ENCODE measurements at regions not wholly inside any gene's neighbourhood (a gene's known extent, or its start where the extent isn't known, plus 50 kb on each side); places are given as distances from the start of the nearest gene placed in this dataset.
A peak's percentile ranks its signal among the peaks of the same experiment; 100 is the strongest.
"Not testable (repeated sequence)": the region's sequence is repeated elsewhere in the genome, so short reads cannot be mapped to it uniquely, and the experiment has no call there.

DNA sequence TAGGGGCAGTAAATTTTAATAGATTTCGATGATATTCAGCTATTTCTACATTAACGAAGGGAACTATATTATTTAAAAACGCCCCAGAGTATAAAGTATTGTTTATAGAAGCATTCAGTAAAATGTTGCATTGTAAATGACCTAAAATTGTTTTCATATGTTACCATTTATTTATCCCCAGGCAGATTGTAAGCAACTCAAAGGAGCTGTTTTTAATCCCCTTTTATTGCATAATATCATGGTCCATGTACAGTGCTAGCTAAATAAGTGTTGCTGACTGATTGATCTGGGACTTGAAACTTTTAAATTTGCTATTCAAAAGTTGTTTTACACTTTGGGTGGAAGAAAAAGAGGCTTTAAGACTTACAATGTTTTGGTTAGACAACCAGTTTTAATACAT is 199.0 kb upstream of the SLC38A2 start:
- no peak for DNase-seq (ENCODE audit: low read depth)

DNA sequence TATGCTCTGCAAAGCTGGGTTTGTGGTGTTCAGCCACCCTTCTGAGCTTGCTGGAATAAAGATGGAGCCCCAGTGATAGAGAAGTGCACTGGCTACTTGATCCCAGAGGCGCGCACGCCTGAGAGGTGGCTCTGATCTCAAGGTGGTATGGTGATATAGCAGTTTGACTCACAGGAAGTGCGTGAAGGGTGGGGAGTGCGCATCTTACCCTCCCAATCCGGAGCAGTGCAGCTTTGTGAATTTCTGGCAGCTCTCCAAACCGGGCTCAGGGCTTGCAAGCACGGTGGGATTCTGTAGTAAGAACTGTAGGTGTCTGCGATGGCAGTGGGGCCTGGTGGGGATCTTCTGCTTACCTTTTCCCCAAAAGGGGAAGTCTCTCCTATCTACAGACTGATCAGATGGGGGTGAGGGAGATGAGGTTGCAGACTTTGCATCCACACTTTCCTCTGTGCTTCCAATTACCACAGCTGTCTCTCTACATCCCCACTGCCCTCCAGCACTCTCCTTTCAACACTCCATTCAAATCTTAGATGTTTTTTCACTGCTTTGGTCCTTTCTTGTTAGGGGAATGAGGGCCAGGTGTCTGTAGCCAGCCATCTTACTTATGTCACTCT is 197.4 kb upstream of the SLC38A2 start:
- DNase-seq (ENCODE audit: low read depth): no peak

DNA sequence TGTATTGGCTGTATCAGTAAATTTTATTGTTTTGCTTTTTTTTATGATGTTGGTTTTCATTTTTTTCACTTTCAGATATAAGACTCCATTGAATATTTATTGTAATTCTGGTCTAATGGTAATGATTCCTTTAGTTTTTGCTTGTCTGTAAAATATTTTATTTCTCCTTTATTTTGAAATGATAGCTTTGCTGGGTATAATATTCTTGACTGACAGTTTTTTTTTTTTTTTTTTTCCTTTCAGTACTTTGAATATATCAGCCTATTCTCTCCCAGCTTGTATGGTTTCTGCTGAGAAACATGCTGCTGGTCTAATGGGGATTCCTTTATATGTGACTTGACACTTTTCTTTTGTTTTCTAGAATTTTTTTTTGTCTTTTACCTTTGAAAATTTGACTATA is 195.1 kb upstream of the SLC38A2 start:
- DNase-seq (ENCODE audit: low read depth): no peak

DNA sequence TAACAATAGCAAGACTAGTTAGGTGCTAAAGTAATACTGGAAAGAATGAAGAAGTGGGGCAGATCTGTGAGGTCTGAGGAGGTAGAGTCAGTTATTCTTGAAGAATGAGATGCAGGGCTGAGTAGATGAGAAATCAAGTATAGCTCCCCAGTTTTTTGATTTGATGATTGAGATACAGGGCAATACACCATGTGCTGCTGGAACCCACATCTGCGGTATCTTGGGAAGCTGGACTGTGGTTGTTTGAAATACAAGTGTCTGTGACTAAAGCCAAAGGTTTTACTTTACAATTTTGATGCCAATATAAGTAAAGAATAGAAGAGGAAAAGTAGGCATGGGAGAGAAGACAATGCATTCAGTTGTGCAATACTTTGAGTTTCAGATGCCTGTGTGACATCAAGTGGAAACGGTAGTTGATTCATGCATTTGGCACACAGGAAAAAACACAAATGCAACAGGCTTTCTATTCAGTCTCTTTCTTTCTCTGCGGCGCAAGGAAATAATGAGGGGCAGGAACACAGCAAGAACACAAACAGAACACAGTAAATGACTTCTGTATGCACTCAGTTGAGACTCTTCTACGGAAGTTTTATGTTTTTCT is 190.2 kb upstream of the SLC38A2 start:
- DNase-seq (ENCODE audit: low read depth): peak; percentile 64

DNA sequence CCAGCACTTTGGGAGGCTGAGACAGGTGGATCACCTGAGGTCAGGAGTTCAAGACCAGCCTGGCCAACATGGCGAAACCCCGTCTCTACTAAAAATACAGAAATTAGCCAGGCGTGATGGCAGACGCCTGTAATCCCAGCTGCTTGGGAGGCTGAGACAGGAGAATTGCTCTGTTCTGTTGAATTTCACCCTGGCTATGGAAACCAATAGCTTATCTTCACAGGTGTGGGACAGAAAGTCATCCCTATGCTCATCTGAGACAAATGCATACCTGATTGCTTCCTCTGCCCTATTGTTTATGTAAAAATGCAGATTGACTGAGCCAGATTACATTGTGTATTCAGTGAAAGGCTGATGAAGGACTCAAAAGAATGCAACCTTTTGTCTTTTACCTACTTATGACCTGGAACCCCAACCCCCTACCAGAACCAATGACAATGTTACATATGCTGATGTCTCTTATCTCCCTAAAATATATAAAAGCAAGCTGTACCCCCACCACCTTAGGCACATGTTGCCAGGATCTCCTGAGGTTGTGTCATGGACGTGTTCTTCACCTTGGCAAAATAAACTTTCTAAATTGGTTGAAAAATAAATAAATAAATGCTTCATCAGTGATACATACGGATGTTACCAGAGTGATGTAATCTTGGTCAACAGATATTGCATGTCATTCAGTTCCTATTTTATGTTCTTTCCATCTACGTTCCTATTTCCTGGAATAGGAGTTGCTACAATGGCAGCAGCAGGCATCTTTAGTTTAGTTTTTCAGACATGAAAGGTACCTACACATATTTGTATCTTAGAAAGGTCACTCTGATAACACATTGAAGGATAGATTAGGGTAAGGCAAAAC is 189.4 kb upstream of the SLC38A2 start:
- not testable (repeated sequence) for DNase-seq (ENCODE audit: low read depth)

DNA sequence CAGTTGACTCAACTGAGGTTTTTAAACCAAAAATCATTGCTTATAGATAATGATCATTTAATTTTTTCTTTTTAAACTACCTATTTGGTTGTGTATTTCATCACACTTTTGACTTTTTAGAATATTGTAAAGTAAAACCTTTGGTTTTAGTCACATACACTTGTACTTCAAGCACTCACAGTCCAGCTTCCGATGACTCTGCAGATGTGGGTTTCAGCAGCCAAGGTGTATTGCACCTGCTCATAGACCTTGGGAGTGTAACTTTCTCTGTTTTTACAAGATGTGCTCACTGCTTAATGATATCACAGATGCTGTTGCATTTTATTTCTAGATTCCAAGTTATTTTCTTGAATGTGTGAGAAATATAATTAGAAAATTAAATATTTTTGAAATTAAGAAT is 188.3 kb upstream of the SLC38A2 start:
- no peak for DNase-seq (ENCODE audit: low read depth)

DNA sequence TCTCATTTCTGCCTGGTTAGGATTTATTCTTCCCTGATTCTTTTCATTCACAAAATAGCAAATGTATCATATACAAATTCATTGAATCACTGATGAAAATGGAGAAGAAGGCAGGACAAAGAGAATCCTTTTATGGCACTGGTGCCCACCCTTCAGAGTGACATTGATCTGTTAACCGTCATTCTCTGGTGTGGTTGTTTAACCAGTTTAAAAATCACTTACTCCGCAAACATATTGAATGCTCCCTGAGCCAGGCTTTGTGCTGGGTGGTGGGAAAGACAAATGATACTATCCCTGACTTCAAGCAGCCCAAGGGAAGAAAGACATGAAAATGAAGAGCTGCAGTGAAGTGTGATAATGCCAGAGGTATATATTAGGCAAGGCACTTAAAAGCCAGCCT is 187.5 kb upstream of the SLC38A2 start:
- no peak for DNase-seq (ENCODE audit: low read depth)

DNA sequence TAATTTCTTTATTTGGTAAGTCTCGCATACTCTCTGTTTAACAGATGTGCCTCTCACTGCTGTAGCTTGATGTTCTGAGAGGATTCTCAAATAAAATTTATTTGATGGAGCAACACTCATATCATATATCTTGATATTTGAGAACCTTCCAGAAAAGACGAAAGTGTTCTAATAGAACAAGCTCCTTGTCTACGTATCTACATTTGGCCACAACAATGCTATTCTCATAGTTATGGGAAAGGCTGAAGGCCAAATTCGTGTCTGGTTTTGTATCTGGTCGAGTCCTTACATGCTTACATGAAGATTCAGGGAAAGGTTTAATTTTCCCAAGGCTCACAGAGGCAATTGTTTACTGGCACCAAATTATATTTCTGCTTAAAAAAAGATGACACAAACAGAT is 186.7 kb upstream of the SLC38A2 start:
- DNase-seq (ENCODE audit: low read depth): no peak

DNA sequence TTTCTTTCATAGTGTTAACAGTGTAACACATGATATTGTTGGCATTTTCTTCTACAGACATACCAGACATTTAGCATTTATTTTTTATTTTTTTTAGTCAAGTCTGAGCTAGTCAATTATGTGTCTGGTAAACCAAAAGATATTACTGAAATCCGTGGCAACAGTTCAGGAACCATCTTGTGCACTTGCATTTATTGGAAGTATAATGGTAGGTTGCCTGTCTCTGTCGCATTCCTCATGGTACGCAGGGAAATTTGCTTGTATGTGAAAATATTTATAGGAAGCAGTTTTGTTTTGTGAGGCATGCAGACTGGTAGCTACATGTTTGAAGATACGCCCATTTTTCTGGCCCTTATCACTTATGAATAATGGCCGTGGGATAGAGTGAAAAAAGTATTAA is 186.1 kb upstream of the SLC38A2 start:
- no peak for DNase-seq (ENCODE audit: low read depth)

DNA sequence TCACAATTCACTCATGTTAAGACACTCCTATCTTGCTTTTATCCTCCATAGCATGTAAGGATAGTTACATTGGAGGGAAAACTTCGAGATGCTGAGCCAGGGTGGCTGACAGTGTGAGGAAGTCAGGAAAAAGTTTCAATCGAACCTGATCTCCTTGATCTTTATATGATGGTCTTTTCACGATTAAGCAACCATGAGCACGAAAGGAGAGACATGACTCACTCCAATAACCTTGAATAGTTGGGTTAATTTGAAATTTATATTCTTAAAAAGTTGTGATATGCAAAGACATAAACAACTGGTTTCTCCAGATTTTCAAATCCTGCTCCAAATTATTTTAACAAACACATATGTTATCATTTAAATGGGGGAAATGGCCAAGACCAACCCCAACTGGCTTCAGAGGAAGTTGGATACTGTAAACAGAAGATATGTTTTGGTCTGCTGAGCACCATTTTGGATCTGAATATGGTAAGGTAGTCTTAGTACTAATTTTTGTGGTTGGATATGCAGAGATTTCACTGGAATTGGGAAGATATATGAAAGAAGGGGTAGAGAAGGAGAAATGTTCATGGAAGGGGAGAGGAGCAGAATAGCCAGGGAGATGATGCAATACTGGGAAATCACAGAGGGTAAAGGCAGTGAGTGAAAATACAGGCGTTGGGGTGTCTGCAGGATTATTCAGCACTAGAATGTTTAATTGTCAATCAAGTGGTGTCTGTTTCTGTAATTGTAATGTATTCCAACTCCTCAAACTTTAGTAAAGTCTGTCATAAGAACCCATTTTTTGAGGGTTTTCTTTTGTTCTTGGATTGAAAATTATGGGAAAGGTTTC is 185.2 kb upstream of the SLC38A2 start:
- DNase-seq (ENCODE audit: low read depth): no peak

DNA sequence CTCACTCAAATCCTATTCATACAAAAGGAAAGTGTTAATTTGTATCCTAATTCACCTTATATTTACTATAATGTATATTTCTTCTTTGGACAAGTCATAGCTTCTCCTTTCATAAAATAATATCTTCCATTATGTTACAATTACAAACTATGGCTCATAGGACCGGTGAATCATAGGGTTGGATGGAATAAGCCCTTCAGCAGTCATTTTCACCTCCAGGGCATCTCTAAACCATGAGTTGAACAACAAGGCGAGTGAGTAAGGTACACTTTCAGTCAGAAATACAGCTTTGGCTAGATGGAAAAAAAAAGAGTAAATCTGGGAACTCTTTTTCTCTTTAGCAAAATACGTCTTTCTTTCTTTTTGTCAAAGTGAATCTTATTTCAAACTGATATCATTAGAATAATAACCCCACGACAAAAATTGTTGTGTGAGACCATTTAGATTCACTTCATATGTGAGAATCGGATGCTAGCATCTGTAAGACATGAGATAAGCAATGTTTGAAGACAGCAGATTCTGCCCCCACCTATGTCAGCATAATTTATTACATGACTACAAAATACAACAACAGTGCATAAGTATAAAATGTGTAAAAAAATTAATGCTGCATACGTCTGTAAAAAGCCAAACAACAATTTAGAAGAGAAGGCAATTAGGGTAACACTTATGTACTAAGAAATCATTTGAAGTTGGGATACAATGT is 184.4 kb upstream of the SLC38A2 start:
- DNase-seq (ENCODE audit: low read depth): no peak

DNA sequence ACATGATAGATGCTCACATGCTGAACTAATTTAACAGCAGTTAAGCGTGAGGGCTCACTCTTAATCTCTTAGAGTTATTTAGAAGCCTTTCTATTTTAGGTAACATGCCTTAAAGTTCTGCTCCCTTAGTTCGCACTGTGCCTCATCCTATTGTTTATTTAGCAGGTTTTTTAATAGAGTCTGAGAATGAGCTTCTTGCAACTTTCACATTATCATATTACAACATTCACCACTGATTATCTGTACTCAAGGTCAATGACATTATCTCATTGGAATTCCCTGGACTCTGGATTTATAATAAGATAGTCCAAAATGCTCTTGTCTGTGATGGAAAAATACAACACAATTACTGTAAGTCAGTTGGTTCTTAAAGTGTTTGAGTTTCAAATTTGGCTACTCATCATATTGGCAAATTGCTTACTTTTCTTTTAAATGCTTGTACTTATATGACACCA is 183.6 kb upstream of the SLC38A2 start:
- DNase-seq (ENCODE audit: low read depth): peak; percentile 95

DNA sequence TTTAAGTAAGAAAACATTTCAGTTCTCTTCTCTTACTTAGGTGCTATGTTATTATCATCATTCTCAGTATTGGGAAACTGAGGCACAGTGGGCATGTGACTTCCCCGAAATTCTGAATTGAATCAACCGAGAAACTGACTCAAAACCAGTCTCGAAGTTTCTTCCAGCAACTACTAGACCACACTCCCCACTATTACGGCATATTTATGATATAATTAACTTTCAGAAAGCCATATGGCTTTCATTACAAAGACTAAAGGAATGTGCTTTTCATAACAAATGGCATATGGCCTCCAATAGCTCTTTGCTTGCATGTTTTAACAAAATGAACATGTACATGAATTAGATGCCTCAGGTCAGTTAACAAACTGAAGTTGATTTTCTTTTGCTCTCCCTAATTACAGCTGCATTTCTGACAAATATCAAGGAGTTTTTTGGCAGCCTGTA is 182.9 kb upstream of the SLC38A2 start:
- DNase-seq (ENCODE audit: low read depth): no peak

DNA sequence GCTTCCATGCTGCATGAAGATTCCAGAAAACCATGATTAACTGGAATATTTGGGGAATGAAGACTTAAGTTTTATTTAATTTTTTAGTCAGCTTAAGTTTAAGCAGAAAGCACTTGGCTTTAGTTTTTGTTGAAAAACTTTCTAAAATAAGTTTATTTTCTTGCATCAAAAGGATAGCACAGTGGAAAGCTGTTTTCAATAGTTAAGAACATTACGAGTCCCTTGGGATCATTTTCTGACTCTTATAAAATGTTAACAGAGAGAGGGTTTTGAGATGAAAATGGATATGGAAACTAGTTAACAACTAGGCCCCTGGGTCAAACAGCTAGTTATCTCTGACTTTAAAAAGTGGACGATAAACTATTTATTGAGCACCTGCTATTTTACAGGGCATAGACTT is 181.9 kb upstream of the SLC38A2 start:
- no peak for DNase-seq (ENCODE audit: low read depth)

DNA sequence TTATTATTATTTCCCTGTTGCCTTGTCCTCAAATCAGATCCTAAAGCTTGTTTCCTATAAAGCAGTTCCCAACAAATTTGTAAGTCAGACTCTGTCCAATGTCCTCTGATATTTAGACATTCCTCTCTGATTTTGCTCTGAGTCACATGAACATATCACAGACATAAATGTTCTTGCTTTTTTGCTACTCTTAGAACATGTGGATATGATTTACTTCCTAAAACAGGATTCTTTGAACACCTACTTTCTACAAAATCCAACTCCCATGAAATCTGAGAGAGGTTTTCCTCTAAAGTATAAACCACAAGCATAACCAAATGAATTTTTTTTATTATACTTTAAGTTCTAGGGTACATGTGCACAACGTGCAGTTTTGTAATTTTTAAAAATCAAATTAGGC is 181.3 kb upstream of the SLC38A2 start:
- no peak for DNase-seq (ENCODE audit: low read depth)

DNA sequence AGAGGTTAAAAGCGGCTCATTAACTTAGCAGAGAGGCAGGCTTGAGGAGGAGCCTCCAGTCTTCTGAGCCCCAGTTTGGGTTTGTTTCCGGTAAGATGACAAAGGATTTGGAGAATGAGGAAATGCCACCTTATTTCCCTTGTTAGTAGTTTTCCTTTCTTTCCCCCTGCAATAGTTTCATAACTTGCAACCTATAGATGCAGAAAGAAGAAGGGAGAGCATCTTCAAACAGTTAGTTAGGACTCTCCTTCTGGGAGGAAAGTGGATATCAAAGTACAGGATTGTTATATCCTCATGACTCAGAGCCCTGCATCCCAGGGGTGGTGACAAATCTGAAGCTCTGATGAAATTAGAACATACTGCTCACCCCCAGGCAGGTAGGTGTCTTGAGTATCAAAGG is 180.7 kb upstream of the SLC38A2 start:
- DNase-seq (ENCODE audit: low read depth): no peak

DNA sequence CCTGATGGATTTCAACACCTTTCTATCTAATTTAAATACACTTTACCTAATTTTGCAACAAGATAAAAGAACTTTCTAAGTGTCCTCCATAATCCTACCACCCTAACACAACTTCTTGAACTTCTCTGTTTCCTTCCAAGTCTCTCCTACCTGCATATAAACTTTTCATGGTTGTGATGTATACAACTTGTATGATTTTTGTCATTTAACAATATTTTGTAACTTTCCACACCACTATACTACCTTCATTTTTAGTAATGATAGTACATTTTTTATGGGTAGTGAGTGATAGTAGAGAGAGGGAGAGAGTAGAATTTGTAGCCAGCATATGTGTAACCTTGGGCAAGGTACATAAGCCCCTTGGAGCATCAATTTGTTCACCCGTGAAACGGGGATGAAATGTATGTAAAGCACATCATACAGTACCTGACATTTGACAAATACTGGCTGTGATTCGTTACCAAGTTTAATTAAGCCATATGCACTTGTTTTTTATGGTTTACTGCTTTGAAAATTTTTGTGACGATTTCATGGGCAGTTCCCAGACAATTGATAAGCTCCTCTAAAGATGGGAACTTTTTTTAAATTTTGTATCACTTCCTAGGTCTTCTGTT is 177.8 kb upstream of the SLC38A2 start:
- no peak for DNase-seq (ENCODE audit: low read depth)

DNA sequence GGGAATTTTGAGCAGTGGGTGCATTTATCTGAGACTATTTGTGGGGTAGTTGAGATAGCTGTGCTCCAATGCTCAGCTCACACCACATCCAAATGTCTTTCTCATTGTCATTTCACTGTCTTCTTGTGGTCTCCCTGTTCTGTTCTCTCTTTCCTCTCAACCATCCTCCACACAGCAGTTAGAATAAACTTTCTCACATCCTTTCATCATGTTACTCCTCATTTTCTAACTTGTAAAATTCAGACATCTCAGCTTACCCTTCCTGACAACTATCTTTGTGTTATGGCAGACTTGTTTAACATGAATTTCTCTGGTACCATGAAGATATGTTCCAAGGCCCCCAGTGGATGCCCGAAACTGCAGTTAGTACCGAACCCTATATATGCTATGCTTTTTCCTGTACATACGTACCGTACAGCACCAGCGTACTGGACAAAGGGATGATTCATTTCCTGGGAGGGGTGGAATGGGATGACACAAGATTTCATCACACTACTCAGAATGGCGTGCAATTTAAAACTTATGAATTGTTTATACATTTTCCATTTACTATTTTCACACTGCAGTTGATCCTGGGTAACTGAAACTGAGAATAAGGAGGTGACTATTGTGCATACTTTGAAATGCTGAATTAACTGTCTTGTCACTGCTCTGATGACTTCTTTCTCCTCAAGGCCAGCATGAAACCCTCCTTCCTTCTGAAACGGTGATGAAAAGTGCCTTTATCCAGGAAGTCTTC is 177.1 kb upstream of the SLC38A2 start:
- peak; percentile 90 for DNase-seq (ENCODE audit: low read depth)

DNA sequence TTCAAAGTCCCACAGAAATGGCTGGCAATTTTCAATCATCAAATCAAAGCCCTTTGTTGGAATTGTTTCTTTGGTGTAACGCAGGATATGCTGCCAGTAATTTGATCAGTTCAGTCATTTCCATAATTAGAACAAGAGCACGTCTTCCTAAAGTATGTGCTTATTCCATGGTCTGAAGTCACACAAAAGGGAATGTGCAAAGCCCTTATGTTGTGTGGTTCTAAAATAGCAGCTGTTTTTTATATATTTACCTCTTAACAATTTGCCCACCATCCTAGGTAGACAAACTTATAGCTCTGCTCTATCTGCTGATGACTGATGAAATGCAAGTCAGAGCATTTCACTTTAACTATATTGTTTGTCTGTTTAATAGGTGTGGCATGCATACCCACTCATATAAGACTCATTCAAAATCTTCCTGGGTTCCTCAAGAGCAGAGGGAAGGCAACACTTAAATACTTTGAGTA is 176.1 kb upstream of the SLC38A2 start:
- no peak for DNase-seq (ENCODE audit: low read depth)

Measured in HS-5 (cell line).